ENCODE measurements at regions not wholly inside any gene's neighbourhood (a gene's known extent, or its start where the extent isn't known, plus 50 kb on each side); places are given as distances from the start of the nearest gene placed in this dataset.

- Histone ChIP-seq H3K4me1 (ENCODE audit: insufficient read depth, poor library complexity, severe bottlenecking) (no peaks in the 10 kb centered on the region), H3K9me3 (ENCODE audit: severe bottlenecking) (no peaks in the 10 kb centered on the region), H3K4me3 (ENCODE audit: severe bottlenecking) (no peak overlapping the region), H3K27ac (ENCODE audit: poor library complexity, severe bottlenecking) (no peak overlapping the region), H3K27me3 (ENCODE audit: insufficient read depth, poor library complexity, severe bottlenecking) (no peaks in the 10 kb centered on the region), H3K36me3 (ENCODE audit: low read depth) (no peaks in the 10 kb centered on the region)
- TF ChIP-seq CTCF (IDR thresholded peaks at IDR 0.05; ENCODE audit: poor library complexity, severe bottlenecking), result no peak
- ATAC-seq (ENCODE audit: low read depth), result no peak
- no peak for DNase-seq (ENCODE audit: low spot score)
Measured at GRCh38 chr2:144704709-144705095, 184.8 kb upstream of the ZEB2 start.

- peak; percentile 82 for ATAC-seq (ENCODE audit: low read depth)
Measured at GRCh38 chr2:144703852-144704708, 184.2 kb upstream of the ZEB2 start.

GRCh38 chr2:144702051-144702450, 182.1 kb upstream of the ZEB2 start:
- no peaks in the 10 kb centered on the region for H3K4me1 ChIP-seq (ENCODE audit: insufficient read depth, poor library complexity, severe bottlenecking)
- H3K9me3 ChIP-seq (ENCODE audit: severe bottlenecking), result no peaks in the 10 kb centered on the region
- no peaks in the 10 kb centered on the region for H3K27me3 ChIP-seq (ENCODE audit: insufficient read depth, poor library complexity, severe bottlenecking)
- ATAC-seq (ENCODE audit: low read depth), result no peak
- H3K27ac ChIP-seq (ENCODE audit: poor library complexity, severe bottlenecking), result no peak overlapping the region
- H3K4me3 ChIP-seq (ENCODE audit: severe bottlenecking), result no peak overlapping the region
- no peak for TF ChIP-seq CTCF (IDR thresholded peaks at IDR 0.05; ENCODE audit: poor library complexity, severe bottlenecking)
- DNase-seq (ENCODE audit: low spot score), result no peak
- H3K36me3 ChIP-seq (ENCODE audit: low read depth), result no peaks in the 10 kb centered on the region

More at GRCh38 chr2:144703852-144704708, 184.2 kb upstream of the ZEB2 start:
- Histone ChIP-seq H3K4me3 (ENCODE audit: severe bottlenecking) (no peak overlapping the region), H3K4me1 (ENCODE audit: insufficient read depth, poor library complexity, severe bottlenecking) (no peaks in the 10 kb centered on the region), H3K9me3 (ENCODE audit: severe bottlenecking) (no peaks in the 10 kb centered on the region), H3K27me3 (ENCODE audit: insufficient read depth, poor library complexity, severe bottlenecking) (no peaks in the 10 kb centered on the region), H3K27ac (ENCODE audit: poor library complexity, severe bottlenecking) (no peak overlapping the region), H3K36me3 (ENCODE audit: low read depth) (no peaks in the 10 kb centered on the region)
- no peak for TF ChIP-seq CTCF (IDR thresholded peaks at IDR 0.05; ENCODE audit: poor library complexity, severe bottlenecking)
- no peak for DNase-seq (ENCODE audit: low spot score)

GRCh38 chr2:144701259-144701658, 181.3 kb upstream of the ZEB2 start:
- H3K36me3 ChIP-seq (ENCODE audit: low read depth), result no peaks in the 10 kb centered on the region
- no peaks in the 10 kb centered on the region for H3K4me1 ChIP-seq (ENCODE audit: insufficient read depth, poor library complexity, severe bottlenecking)
- DNase-seq (ENCODE audit: low spot score) (no peak), ATAC-seq (ENCODE audit: low read depth) (no peak)
- H3K27me3 ChIP-seq (ENCODE audit: insufficient read depth, poor library complexity, severe bottlenecking), result no peaks in the 10 kb centered on the region
- H3K27ac ChIP-seq (ENCODE audit: poor library complexity, severe bottlenecking), result no peak overlapping the region
- H3K9me3 ChIP-seq (ENCODE audit: severe bottlenecking), result no peaks in the 10 kb centered on the region
- H3K4me3 ChIP-seq (ENCODE audit: severe bottlenecking), result no peak overlapping the region
- TF ChIP-seq CTCF (IDR thresholded peaks at IDR 0.05; ENCODE audit: poor library complexity, severe bottlenecking), result no peak

GRCh38 chr2:144698156-144698555, 178.2 kb upstream of the ZEB2 start:
- no peak for TF ChIP-seq CTCF (IDR thresholded peaks at IDR 0.05; ENCODE audit: poor library complexity, severe bottlenecking)
- Histone ChIP-seq H3K27me3 (ENCODE audit: insufficient read depth, poor library complexity, severe bottlenecking) (no peaks in the 10 kb centered on the region), H3K36me3 (ENCODE audit: low read depth) (no peaks in the 10 kb centered on the region), H3K27ac (ENCODE audit: poor library complexity, severe bottlenecking) (no peak overlapping the region), H3K9me3 (ENCODE audit: severe bottlenecking) (no peaks in the 10 kb centered on the region), H3K4me1 (ENCODE audit: insufficient read depth, poor library complexity, severe bottlenecking) (no peaks in the 10 kb centered on the region), H3K4me3 (ENCODE audit: severe bottlenecking) (no peak overlapping the region)
- no peak for ATAC-seq (ENCODE audit: low read depth)
- DNase-seq (ENCODE audit: low spot score), result no peak

Measured in RWPE2 (cell line).